BJ (cell line): ENCODE measurements at regions not wholly inside any gene's neighbourhood (a gene's known extent, or its start where the extent isn't known, plus 50 kb on each side); places are given as distances from the start of the nearest gene placed in this dataset.
"Not testable (repeated sequence)": the region's sequence is repeated elsewhere in the genome, so short reads cannot be mapped to it uniquely, and the experiment has no call there.

Experiments used
- CTCF ChIA-PET: fragments of 350-600 bp; formaldehyde crosslinking; extraction: SDS; loops from one replicate; lab custom pipeline; 2021; ENCODE audit warnings: antibody characterized with exemption, inconsistent platforms; lab: Yijun Ruan, JAX
- POLR2A ChIA-PET: fragments of 300-600 bp; sonication (Branson Sonifier 250); formaldehyde crosslinking; extraction: SDS; loops from one replicate; lab custom pipeline; 2021; ENCODE audit warnings: antibody characterized with exemption; lab: Charles Lee
- DNase-seq: peaks from one replicate; pipeline ENCODE4 v3.0.0-alpha.2; 2011; ENCODE audit warnings: low read depth
- H3K27me3 ChIP-seq: 2 replicates; pipeline ENCODE4 v1.6.0; 2011; ENCODE audit warnings: low read length; ENCODE audit not compliant: control insufficient read depth, insufficient read depth
- H3K36me3 ChIP-seq: 2 replicates; pipeline ENCODE4 v1.5.1; 2011; ENCODE audit warnings: low read length; ENCODE audit not compliant: control insufficient read depth, insufficient read depth
- H3K4me3 ChIP-seq: 2 replicates; pipeline ENCODE4 v1.5.1; 2011; ENCODE audit warnings: low read depth, mild to moderate bottlenecking, control low read depth, low read length
- CTCF ChIP-seq: IDR thresholded peaks from 2 replicates; pipeline ENCODE4 v1.5.1; 2011; ENCODE audit warnings: low read depth, mild to moderate bottlenecking, control low read depth, inconsistent platforms, low read length, moderate library complexity; ENCODE audit not compliant: insufficient read depth

- POLR2A ChIA-PET = no interaction called here
- no peak for DNase-seq
- Histone ChIP-seq H3K4me3 (no peak overlapping the region), H3K36me3 (no peaks in the 10 kb centered on the region), H3K27me3 (peaks cover 18% of the 10 kb centered on the region)
- no peak for TF ChIP-seq CTCF
- CTCF ChIA-PET = interaction anchor here (1.2 to 2.7 kb wide), 3 partner anchors 11 to 472 kb away, joined by 3 to 14 read pairs (median 5); no protein-coding TSS in a partner anchor
Measured at GRCh38 chr5:1655496-1656270, 131.9 kb upstream of the LPCAT1 start.

- TF ChIP-seq CTCF = no peak
- POLR2A ChIA-PET = no interaction called here
- no peak for DNase-seq
- Histone ChIP-seq H3K4me3 (no peak overlapping the region), H3K36me3 (no peaks in the 10 kb centered on the region), H3K27me3 (peaks cover 18% of the 10 kb centered on the region)
- CTCF ChIA-PET = interaction anchor here (0.9 to 1.9 kb wide), 6 partner anchors 10 to 488 kb away, joined by 3 to 11 read pairs (median 4); no protein-coding TSS in a partner anchor
Measured at GRCh38 chr5:1654786-1655495, 131.2 kb upstream of the LPCAT1 start.

DNA sequence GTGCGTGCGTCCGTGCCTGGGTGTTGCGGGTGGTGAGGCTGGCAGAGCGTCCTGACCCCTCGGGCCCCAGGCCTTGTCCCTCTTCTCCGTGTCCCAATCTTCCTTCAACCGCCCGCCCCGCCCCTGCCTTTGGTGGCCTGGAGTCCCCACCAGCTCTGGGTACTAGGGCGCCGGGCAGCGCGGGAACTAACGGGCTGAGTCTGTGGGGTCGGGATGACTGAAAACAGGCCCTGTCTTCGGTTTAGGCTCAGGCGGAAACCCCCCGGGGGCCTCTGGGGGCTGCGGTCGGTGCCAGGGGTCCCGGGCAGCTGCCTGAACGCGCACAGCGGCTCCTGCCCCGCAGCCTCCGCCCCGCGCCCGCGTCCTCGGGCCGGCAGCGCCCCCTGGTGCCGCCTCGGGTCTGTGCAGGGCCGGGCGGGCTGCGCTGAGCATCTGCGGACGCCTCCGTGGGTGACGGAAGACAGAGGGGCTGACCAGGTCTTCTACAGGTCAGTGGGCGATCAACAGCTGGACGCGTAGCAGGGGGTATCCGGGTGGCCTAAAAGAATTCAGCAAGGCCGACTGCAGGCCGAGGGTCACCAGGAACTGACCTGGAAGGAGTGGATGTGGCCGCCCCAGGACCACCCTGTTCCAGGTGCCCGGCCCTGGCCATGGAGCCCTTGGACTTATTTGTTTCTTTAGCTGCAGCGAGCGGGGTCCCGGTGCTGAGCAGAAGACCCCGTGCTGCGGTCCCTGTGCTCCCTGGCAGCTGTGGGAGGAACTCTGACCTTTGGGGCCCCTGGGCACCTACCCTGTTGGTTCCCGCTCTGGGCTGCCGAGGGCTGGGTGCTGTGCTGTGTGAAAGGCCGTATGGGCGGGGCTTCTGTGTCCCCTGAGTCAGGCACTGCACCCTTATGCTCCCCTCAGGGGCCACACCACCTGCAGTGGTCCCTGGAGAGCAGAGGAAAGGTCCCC, 130.2 kb upstream of the LPCAT1 start:
- DNase-seq, POLR2A ChIA-PET, H3K36me3 ChIP-seq: not testable (repeated sequence)
- Histone ChIP-seq H3K4me3 (peak overlapping the region; percentile 27), H3K27me3 (peaks cover 14% of the 10 kb centered on the region)
- CTCF ChIA-PET = interaction anchor here (0.8 to 2.0 kb wide), 11 partner anchors 9 to 730 kb away, joined by 3 to 11 read pairs (median 4); no protein-coding TSS in a partner anchor
- TF ChIP-seq CTCF = 0 out of 2 replicates have a peak, but pooled peaks have one; percentile 22

- CTCF ChIA-PET = interaction anchor here (0.6 to 2.0 kb wide), 15 partner anchors 8 to 729 kb away, joined by 3 to 11 read pairs (median 3); no protein-coding TSS in a partner anchor
- no peaks in the 10 kb centered on the region for H3K36me3 ChIP-seq
- POLR2A ChIA-PET = no interaction called here
- DNase-seq = no peak
- peaks cover 14% of the 10 kb centered on the region for H3K27me3 ChIP-seq
- no peak overlapping the region for H3K4me3 ChIP-seq
- no peak for TF ChIP-seq CTCF
Measured at GRCh38 chr5:1652873-1653697, 129.3 kb upstream of the LPCAT1 start.
